ENCODE measurements at regions not wholly inside any gene's neighbourhood (a gene's known extent, or its start where the extent isn't known, plus 50 kb on each side); places are given as distances from the start of the nearest gene placed in this dataset.

DNA sequence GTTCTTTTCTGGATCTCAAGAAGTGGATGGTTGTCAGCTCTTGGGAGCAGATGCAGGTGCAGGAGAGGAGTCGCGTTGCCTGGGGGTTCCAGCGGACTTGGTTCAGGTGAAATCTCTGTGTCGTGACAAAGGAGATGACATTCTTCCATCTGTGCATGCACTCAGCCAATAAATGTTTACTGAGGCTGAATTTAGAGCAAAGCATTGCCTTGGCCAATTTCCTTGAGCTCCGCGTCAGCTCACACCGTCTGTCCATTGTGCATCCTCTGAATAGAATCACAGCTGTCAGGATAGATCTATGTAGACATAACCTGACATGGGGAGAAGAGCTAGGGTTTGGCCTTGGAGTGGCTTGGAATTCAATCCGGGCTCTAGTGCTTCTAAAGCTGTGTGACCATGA, 343.7 kb downstream of the GLRX3 start:
- DNase-seq (ENCODE audit: low read depth, low spot score): no peak
- Mint-ChIP-seq H3K27me3 (ENCODE audit: low read depth) (peaks cover 5% of the 10 kb centered on the region), H3K9me3 (no peaks in the 10 kb centered on the region), H3K36me3 (ENCODE audit: low read depth) (no peaks in the 10 kb centered on the region), H3K4me3 (no peak overlapping the region), H3K27ac (ENCODE audit: unreplicated experiment) (no peak overlapping the region), H3K4me1 (no peaks in the 10 kb centered on the region)
- TF ChIP-seq CTCF (conservative IDR thresholded peaks at IDR 0.05): no peak

- TF ChIP-seq CTCF (conservative IDR thresholded peaks at IDR 0.05): no peak
- no peaks in the 10 kb centered on the region for H3K4me1 Mint-ChIP-seq
- H3K27ac Mint-ChIP-seq (ENCODE audit: unreplicated experiment): no peak overlapping the region
- no peaks in the 10 kb centered on the region for H3K36me3 Mint-ChIP-seq (ENCODE audit: low read depth)
- no peaks in the 10 kb centered on the region for H3K9me3 Mint-ChIP-seq
- peaks cover 5% of the 10 kb centered on the region for H3K27me3 Mint-ChIP-seq (ENCODE audit: low read depth)
- no peak for DNase-seq (ENCODE audit: low read depth, low spot score)
- H3K4me3 Mint-ChIP-seq: no peak overlapping the region
Observed at GRCh38 chr10:130480491-130480890, 344.3 kb downstream of the GLRX3 start.

DNA sequence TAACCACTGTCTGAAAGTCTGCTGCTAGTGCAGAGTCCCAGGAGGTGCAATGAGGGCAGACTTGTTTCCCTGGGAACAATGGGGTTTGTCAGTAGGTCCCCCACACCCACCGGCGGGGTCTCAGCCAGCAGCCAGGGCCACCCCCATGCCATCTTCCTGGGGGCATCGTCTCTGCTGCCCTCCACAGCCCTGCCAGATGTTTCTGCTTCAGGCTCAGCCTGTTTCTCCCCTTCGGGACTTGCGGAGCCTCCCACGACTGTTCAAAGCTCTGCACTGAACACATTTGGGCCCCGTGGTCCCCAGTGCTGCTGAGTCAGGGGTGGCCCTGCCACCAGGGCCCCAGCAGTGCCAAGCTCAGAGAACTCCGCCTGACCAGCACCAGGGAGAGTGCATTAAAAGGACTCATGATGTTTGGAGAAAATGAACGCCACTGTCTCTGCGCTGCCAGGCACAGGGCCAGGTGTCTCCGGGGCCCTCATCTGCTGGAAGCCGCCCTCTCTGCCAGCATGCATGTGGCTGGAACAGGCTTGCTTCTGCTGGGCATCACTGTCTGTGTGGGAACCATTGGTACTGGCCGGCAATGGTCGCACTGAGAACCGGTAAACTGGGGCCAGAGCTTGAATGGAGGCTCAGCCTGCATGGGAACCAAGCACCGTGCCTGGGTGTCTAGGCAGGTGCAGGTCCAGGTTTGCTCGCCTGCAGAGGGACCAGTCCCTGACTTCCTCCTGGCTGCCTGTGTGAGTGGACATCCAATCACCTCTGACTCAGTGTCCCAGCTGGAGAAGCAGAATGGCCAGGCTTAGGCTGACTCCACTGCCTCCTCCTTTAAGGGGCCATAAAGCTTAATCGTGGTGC, 345.1 kb downstream of the GLRX3 start:
- no peak overlapping the region for H3K27ac Mint-ChIP-seq (ENCODE audit: unreplicated experiment)
- no peaks in the 10 kb centered on the region for H3K4me1 Mint-ChIP-seq
- no peaks in the 10 kb centered on the region for H3K9me3 Mint-ChIP-seq
- no peak for DNase-seq (ENCODE audit: low read depth, low spot score)
- peaks cover 5% of the 10 kb centered on the region for H3K27me3 Mint-ChIP-seq (ENCODE audit: low read depth)
- H3K36me3 Mint-ChIP-seq (ENCODE audit: low read depth): no peaks in the 10 kb centered on the region
- no peak overlapping the region for H3K4me3 Mint-ChIP-seq
- no peak for TF ChIP-seq CTCF (conservative IDR thresholded peaks at IDR 0.05)

- Mint-ChIP-seq H3K36me3 (ENCODE audit: low read depth) (no peaks in the 10 kb centered on the region), H3K27ac (ENCODE audit: unreplicated experiment) (no peak overlapping the region), H3K4me3 (no peak overlapping the region), H3K27me3 (ENCODE audit: low read depth) (peaks cover 4% of the 10 kb centered on the region), H3K9me3 (no peaks in the 10 kb centered on the region), H3K4me1 (peaks cover under 1% of the 10 kb centered on the region)
- DNase-seq (ENCODE audit: low read depth, low spot score): no peak
- no peak for TF ChIP-seq CTCF (conservative IDR thresholded peaks at IDR 0.05)
Observed at GRCh38 chr10:130481936-130482335, 345.7 kb downstream of the GLRX3 start.

DNA sequence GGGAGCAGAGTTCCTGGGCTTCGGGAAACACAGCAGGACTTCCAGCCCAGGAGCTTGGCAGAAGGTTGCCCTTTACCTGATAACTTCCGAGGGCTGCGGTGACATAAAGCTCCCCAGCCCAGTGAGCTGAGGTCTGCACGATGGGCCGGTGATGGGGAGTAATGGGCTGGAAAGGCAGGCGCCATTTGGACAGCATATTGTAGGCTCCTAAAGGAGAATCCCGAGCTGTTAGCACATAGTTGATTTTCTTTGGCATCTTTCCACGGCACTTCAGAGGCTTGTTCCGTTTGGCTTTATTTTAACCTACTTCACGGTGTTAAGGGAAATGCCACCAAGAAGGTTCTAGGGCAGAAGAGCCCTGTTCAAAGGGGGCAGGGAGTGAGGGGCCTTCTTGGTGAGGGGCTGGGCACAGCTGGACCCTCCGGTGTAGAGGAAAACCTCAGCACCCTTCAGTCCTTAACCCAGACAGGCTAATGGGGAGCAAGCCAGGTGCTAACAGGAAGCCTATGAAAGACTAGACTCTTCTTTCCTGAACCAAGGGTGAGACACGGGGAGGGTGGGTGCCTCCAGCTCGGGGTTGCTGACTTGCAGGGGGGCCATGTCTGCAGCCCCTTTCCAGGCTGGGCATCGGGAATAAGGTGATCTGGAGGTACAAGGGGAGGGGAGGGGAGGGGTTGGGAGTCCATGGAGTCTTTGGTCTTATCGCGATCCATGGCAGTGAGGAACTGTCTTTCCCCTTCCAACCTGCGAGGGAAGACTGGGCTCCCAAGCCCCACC, 347.7 kb downstream of the GLRX3 start:
- Mint-ChIP-seq H3K9me3 (no peaks in the 10 kb centered on the region), H3K4me3 (no peak overlapping the region), H3K27ac (ENCODE audit: unreplicated experiment) (no peak overlapping the region), H3K27me3 (ENCODE audit: low read depth) (peaks cover 6% of the 10 kb centered on the region), H3K4me1 (peaks cover 8% of the 10 kb centered on the region), H3K36me3 (ENCODE audit: low read depth) (no peaks in the 10 kb centered on the region)
- no peak for TF ChIP-seq CTCF (conservative IDR thresholded peaks at IDR 0.05)
- DNase-seq (ENCODE audit: low read depth, low spot score): no peak

Data from neural crest cell (in vitro differentiated cells).